Left renal pelvis (tissue), 4 donors: ENCODE measurements at regions not wholly inside any gene's neighbourhood (a gene's known extent, or its start where the extent isn't known, plus 50 kb on each side); places are given as distances from the start of the nearest gene placed in this dataset.

Experiments
- DNase-seq, 4 donors: peaks; one replicate each; pipeline ENCODE4 v3.0.0-alpha.2; 2013; ENCODE audit warnings: low read depth in 4 of 4, low spot score in 3 of 4

- no peak for DNase-seq
Measured at GRCh38 chr2:65553504-65554074, 121.2 kb upstream of the SPRED2 start.

- no peak for DNase-seq
Measured at GRCh38 chr2:65551528-65551927, 119.1 kb upstream of the SPRED2 start.

GRCh38 chr2:65550246-65550645, 117.8 kb upstream of the SPRED2 start:
- no peak for DNase-seq

- DNase-seq: no peak
Measured at GRCh38 chr2:65549631-65550030, 117.2 kb upstream of the SPRED2 start.

GRCh38 chr2:65549257-65549627, 116.8 kb upstream of the SPRED2 start:
- peak in 2 of 4 donors; percentile 18 to 36 for DNase-seq

GRCh38 chr2:65548576-65549256, 116.3 kb upstream of the SPRED2 start:
- DNase-seq: no peak

- no peak for DNase-seq
Measured at GRCh38 chr2:65548064-65548463, 115.7 kb upstream of the SPRED2 start.

GRCh38 chr2:65545837-65546805, 113.7 kb upstream of the SPRED2 start:
- no peak for DNase-seq

GRCh38 chr2:65541773-65542172, 109.4 kb upstream of the SPRED2 start:
- DNase-seq: no peak

GRCh38 chr2:65539633-65540032, 107.2 kb upstream of the SPRED2 start:
- no peak for DNase-seq

GRCh38 chr2:65537651-65538385, 105.4 kb upstream of the SPRED2 start:
- no peak for DNase-seq

- no peak for DNase-seq
Measured at GRCh38 chr2:65536596-65536995, 104.2 kb upstream of the SPRED2 start.

GRCh38 chr2:65532937-65533336, 100.5 kb upstream of the SPRED2 start:
- no peak for DNase-seq

- no peak for DNase-seq
Measured at GRCh38 chr2:65532326-65532725, 99.9 kb upstream of the SPRED2 start.

GRCh38 chr2:65530547-65531320, 98.3 kb upstream of the SPRED2 start:
- DNase-seq: no peak

GRCh38 chr2:65529419-65529818, 97.0 kb upstream of the SPRED2 start:
- no peak for DNase-seq

- DNase-seq: no peak
Measured at GRCh38 chr2:65528241-65528574, 95.8 kb upstream of the SPRED2 start.

- no peak for DNase-seq
Measured at GRCh38 chr2:65527451-65528240, 95.2 kb upstream of the SPRED2 start.

GRCh38 chr2:65525616-65526231, 93.3 kb upstream of the SPRED2 start:
- DNase-seq: no peak
